ENCODE measurements at regions not wholly inside any gene's neighbourhood (a gene's known extent, or its start where the extent isn't known, plus 50 kb on each side); places are given as distances from the start of the nearest gene placed in this dataset.

- H3K9me3 Mint-ChIP-seq (ENCODE audit: insufficient read depth) = peaks cover 3% of the 10 kb centered on the region
- H3K4me3 Mint-ChIP-seq = no peak overlapping the region
- H3K79me2 ChIP-seq (ENCODE audit: control insufficient read depth, insufficient read depth, low read length) = no peaks in the 10 kb centered on the region
- intact Hi-C loops (cut with micrococcal nuclease) = no loop called here
- no peaks in the 10 kb centered on the region for H3K27me3 ChIP-seq (replicated peaks in 1 of 4; ENCODE audit: control extremely low read depth in 1 of 4, control insufficient read depth in 3 of 4, insufficient read depth in 4 of 4, low read length in 3 of 4)
- H3K27ac ChIP-seq (ENCODE audit: low read length in 2 of 2) = no peak overlapping the region
- ATAC-seq (ENCODE audit: low read depth) = no peak
- no peak overlapping the region for H3K4me3 ChIP-seq (ENCODE audit: control extremely low read depth in 1 of 5, extremely low read depth in 1 of 5, insufficient read depth in 1 of 5, low read depth in 2 of 5, low read length in 4 of 5)
- H3K9me3 ChIP-seq (ENCODE audit: control extremely low read depth in 1 of 3, control insufficient read depth in 2 of 3, insufficient read depth in 1 of 3, low read length in 2 of 3) = peaks cover 0 to 8% (median 2%) of the 10 kb centered on the region in 3 donors
- no peaks in the 10 kb centered on the region for H3K27me3 Mint-ChIP-seq
- H3K36me3 ChIP-seq (replicated peaks in 1 of 2; ENCODE audit: control extremely low read depth in 1 of 2, control insufficient read depth in 1 of 2, extremely low read depth in 1 of 2, insufficient read depth in 2 of 2, low read length in 1 of 2) = no peaks in the 10 kb centered on the region
- ChIA-PET POLR2A (no interaction called here), CTCF (no interaction called here)
- TF ChIP-seq EZH2 (IDR thresholded peaks at IDR 0.05; ENCODE audit: borderline replicate concordance, insufficient read depth, low read depth, low read length, poor library complexity, severe bottlenecking) (no peak), CTCF (IDR thresholded peaks at IDR 0.05) (no peak)
- H3K4me1 ChIP-seq (ENCODE audit: control insufficient read depth in 2 of 2, insufficient read depth in 2 of 2, low read length in 2 of 2) = no peaks in the 10 kb centered on the region
- H4K20me1 ChIP-seq (ENCODE audit: control insufficient read depth, insufficient read depth, low read length, poor library complexity, severe bottlenecking) = no peaks in the 10 kb centered on the region
- no CpG with 5 or more reads among the region's 2 CpGs for WGBS (ENCODE audit: insufficient coverage)
- no peak overlapping the region for H2AFZ ChIP-seq (ENCODE audit: insufficient read depth, low read depth, low read length, poor library complexity, severe bottlenecking)
- no peak overlapping the region for H3K27ac Mint-ChIP-seq
- H3K4me1 Mint-ChIP-seq = no peaks in the 10 kb centered on the region
- H3K4me2 ChIP-seq (replicated peaks; ENCODE audit: low read depth, low read length, poor library complexity, severe bottlenecking) = no peak overlapping the region
- DNase-seq = no peak
- no peak overlapping the region for H3K9ac ChIP-seq (ENCODE audit: low read length)
These were observed 239.1 kb downstream of the COL12A1 start for GRCh38 chr6:74966712-74967111.

- WGBS (ENCODE audit: insufficient coverage) = 55% methylated on average over 2 of the region's 2 CpGs
- no peaks in the 10 kb centered on the region for H4K20me1 ChIP-seq (ENCODE audit: control insufficient read depth, insufficient read depth, low read length, poor library complexity, severe bottlenecking)
- no peak for TF ChIP-seq CTCF (IDR thresholded peaks at IDR 0.05)
- no peak for TF ChIP-seq EZH2 (IDR thresholded peaks at IDR 0.05; ENCODE audit: borderline replicate concordance, insufficient read depth, low read depth, low read length, poor library complexity, severe bottlenecking)
These were observed 240.9 kb downstream of the COL12A1 start for GRCh38 chr6:74964871-74965441.

More at GRCh38 chr6:74964871-74965441, 240.9 kb downstream of the COL12A1 start:
- H2AFZ ChIP-seq (ENCODE audit: insufficient read depth, low read depth, low read length, poor library complexity, severe bottlenecking) = no peak overlapping the region
- H3K9me3 ChIP-seq (ENCODE audit: control extremely low read depth in 1 of 3, control insufficient read depth in 2 of 3, insufficient read depth in 1 of 3, low read length in 2 of 3) = peaks cover 0 to 8% (median 2%) of the 10 kb centered on the region in 3 donors
- intact Hi-C loops (cut with micrococcal nuclease) = no loop called here
- Mint-ChIP-seq H3K27me3 (no peaks in the 10 kb centered on the region), H3K9me3 (ENCODE audit: insufficient read depth) (peaks cover 3% of the 10 kb centered on the region), H3K27ac (no peak overlapping the region), H3K4me1 (no peaks in the 10 kb centered on the region), H3K4me3 (no peak overlapping the region)
- DNase-seq (no peak), ATAC-seq (ENCODE audit: low read depth) (no peak)
- CTCF ChIA-PET = no interaction called here
- no peaks in the 10 kb centered on the region for H3K4me1 ChIP-seq (ENCODE audit: control insufficient read depth in 2 of 2, insufficient read depth in 2 of 2, low read length in 2 of 2)
- H3K4me3 ChIP-seq (ENCODE audit: control extremely low read depth in 1 of 5, extremely low read depth in 1 of 5, insufficient read depth in 1 of 5, low read depth in 2 of 5, low read length in 4 of 5) = no peak overlapping the region
- no peak overlapping the region for H3K9ac ChIP-seq (ENCODE audit: low read length)
- no peak overlapping the region for H3K27ac ChIP-seq (ENCODE audit: low read length in 2 of 2)
- POLR2A ChIA-PET = no interaction called here
- H3K36me3 ChIP-seq (replicated peaks in 1 of 2; ENCODE audit: control extremely low read depth in 1 of 2, control insufficient read depth in 1 of 2, extremely low read depth in 1 of 2, insufficient read depth in 2 of 2, low read length in 1 of 2) = no peaks in the 10 kb centered on the region
- H3K79me2 ChIP-seq (ENCODE audit: control insufficient read depth, insufficient read depth, low read length) = no peaks in the 10 kb centered on the region
- H3K27me3 ChIP-seq (replicated peaks in 1 of 4; ENCODE audit: control extremely low read depth in 1 of 4, control insufficient read depth in 3 of 4, insufficient read depth in 4 of 4, low read length in 3 of 4) = no peaks in the 10 kb centered on the region
- H3K4me2 ChIP-seq (replicated peaks; ENCODE audit: low read depth, low read length, poor library complexity, severe bottlenecking) = no peak overlapping the region
